ENCODE measurements at regions not wholly inside any gene's neighbourhood (a gene's known extent, or its start where the extent isn't known, plus 50 kb on each side); places are given as distances from the start of the nearest gene placed in this dataset.
"Not testable (repeated sequence)": the region's sequence is repeated elsewhere in the genome, so short reads cannot be mapped to it uniquely, and the experiment has no call there.

DNA sequence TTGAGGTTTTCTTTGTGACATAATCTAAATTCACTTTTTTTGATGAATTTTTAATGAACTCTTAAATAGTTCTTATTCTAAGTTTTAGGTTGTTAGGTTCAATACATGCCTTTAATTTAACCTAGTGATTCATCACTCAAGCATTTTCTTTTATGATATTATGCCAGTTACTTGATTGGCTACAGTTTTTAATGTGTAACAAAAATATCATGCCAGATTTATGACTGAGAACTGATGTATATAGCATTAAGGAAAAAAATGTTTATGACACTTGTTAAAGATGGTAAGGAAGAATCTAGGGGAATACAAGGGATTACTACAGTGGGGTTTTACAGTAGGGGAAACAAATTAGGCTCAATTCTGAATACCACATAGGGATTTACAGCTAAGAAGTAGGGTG is 103.1 kb downstream of the VGLL3 start:
- ATAC-seq: no peak
- POLR2A ChIA-PET: no interaction called here

DNA sequence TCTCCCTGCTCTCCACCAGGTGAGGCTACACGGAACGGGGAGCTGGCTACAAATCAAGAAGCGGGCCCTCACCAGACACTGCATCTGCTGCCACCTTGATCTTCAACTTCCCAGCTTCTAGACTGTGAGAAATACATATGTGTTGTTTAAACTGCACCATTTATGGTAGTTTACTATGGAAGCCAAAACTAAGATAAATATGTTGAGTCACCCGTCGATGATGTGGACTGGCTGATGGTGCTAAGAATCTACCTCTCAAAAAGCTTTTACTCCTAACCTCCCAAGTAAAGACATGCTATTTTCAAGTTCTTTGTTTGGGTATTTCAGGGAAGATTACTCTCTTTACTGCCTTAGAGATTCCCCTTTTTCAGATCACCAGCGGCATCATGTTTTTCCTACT is 110.9 kb downstream of the VGLL3 start:
- DNase-seq (ENCODE audit: low read depth in 1 of 2, low spot score in 1 of 2): no peak
- no peaks in the 10 kb centered on the region for H3K9me3 ChIP-seq
- no peak for ATAC-seq
- 82% methylated on average over 6 of the region's 6 CpGs for whole genome bisulfite sequencing (ENCODE audit: missing lambda C conversion rate)
- H3K27ac ChIP-seq: no peak overlapping the region
- no peaks in the 10 kb centered on the region for H3K4me1 ChIP-seq
- TF ChIP-seq HOXB13 (CRISPR knock-in tag; IDR thresholded peaks at IDR 0.05; ENCODE audit: low read depth) (no peak), POLR2AphosphoS2 (conservative IDR thresholded peaks at IDR 0.05; ENCODE audit: low read length) (no peak)
- TF ChIP-seq, protein P1, sequence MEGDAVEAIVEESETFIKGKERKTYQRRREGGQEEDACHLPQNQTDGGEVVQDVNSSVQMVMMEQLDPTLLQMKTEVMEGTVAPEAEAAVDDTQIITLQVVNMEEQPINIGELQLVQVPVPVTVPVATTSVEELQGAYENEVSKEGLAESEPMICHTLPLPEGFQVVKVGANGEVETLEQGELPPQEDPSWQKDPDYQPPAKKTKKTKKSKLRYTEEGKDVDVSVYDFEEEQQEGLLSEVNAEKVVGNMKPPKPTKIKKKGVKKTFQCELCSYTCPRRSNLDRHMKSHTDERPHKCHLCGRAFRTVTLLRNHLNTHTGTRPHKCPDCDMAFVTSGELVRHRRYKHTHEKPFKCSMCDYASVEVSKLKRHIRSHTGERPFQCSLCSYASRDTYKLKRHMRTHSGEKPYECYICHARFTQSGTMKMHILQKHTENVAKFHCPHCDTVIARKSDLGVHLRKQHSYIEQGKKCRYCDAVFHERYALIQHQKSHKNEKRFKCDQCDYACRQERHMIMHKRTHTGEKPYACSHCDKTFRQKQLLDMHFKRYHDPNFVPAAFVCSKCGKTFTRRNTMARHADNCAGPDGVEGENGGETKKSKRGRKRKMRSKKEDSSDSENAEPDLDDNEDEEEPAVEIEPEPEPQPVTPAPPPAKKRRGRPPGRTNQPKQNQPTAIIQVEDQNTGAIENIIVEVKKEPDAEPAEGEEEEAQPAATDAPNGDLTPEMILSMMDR (IDR thresholded peaks at IDR 0.05): no peak
- H3K4me2 ChIP-seq: no peak overlapping the region
- no peak for FAIRE-seq
- no peak overlapping the region for H3K4me3 ChIP-seq
- ChIA-PET POLR2A (no interaction called here), CTCF (interaction anchor here (1.0 kb wide), 1 partner anchor 55 kb away, joined by 3 read pairs; no protein-coding TSS in a partner anchor)

More for the DNA sequence above, 103.1 kb downstream of the VGLL3 start:
- no peaks in the 10 kb centered on the region for H3K9me3 ChIP-seq
- no peaks in the 10 kb centered on the region for H3K4me1 ChIP-seq
- no peak overlapping the region for H3K27ac ChIP-seq
- H3K4me3 ChIP-seq: no peak overlapping the region
- CTCF ChIA-PET: no interaction called here
- TF ChIP-seq GATA3 (IDR thresholded peaks at IDR 0.05; ENCODE audit: borderline replicate concordance) (no peak), SMC3 (IDR thresholded peaks at IDR 0.05) (no peak), MYC (IDR thresholded peaks at IDR 0.05; ENCODE audit: borderline replicate concordance, low read length) (no peak), CEBPB (IDR thresholded peaks at IDR 0.05) (no peak), RFX5 (IDR thresholded peaks at IDR 0.05) (no peak), ZFP36 (IDR thresholded peaks at IDR 0.05; ENCODE audit: borderline replicate concordance, partially characterized antibody) (no peak), CBX2 (IDR thresholded peaks at IDR 0.05; ENCODE audit: borderline replicate concordance, low read depth) (no peak), RCOR1 (IDR thresholded peaks at IDR 0.05; ENCODE audit: low read depth, low read length) (no peak), SREBF2 (IDR thresholded peaks at IDR 0.05) (no peak), JUNB (IDR thresholded peaks at IDR 0.05) (no peak), FOSB (CRISPR knock-in tag; IDR thresholded peaks at IDR 0.05) (no peak), HDAC2 (IDR thresholded peaks at IDR 0.05) (no peak)
- TF ChIP-seq, protein P2, sequence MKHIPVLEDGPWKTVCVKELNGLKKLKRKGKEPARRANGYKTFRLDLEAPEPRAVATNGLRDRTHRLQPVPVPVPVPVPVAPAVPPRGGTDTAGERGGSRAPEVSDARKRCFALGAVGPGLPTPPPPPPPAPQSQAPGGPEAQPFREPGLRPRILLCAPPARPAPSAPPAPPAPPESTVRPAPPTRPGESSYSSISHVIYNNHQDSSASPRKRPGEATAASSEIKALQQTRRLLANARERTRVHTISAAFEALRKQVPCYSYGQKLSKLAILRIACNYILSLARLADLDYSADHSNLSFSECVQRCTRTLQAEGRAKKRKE (CRISPR knock-in tag; IDR thresholded peaks at IDR 0.05; ENCODE audit: low read depth): no peak
- TF ChIP-seq, protein P3, sequence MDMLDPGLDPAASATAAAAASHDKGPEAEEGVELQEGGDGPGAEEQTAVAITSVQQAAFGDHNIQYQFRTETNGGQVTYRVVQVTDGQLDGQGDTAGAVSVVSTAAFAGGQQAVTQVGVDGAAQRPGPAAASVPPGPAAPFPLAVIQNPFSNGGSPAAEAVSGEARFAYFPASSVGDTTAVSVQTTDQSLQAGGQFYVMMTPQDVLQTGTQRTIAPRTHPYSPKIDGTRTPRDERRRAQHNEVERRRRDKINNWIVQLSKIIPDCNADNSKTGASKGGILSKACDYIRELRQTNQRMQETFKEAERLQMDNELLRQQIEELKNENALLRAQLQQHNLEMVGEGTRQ (IDR thresholded peaks at IDR 0.05): no peak
- no peak overlapping the region for H3K4me2 ChIP-seq
- DNase-seq (ENCODE audit: low read depth in 1 of 2, low spot score in 1 of 2): no peak
- FAIRE-seq: no peak

DNA sequence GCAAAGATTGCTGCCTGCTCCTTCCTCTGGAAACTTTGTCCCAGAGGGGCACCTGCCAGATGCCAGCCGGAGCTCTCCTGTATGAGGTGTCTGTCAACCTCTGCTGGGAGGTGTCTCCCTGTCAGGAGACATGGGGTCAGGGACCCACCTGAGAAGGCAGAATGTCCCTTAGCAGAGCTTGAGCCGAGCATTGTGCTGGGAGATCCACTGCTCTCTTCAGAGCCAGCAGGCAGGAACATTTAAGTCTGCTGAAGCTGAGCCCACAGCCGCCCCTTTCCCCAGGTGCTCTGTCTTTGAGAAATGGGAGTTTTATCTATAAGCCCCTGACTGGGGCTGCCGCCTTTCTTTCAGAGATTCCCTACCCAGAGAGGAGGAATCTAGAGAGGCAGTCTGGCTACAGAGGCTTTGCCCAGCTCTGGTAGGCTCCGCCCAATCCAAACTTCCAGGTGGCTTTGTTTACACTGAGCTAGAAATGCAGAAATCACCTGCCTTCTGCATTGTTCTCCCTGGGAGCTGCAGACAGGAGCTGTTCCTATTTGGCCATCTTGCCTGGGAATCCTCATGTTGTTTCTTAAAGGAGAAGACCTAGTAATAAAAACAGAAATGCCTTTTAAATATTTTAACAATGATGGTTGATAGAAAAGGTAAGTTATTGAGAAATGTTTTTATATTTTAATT is 114.3 kb downstream of the VGLL3 start:
- CTCF ChIA-PET, POLR2A ChIA-PET: not testable (repeated sequence)

DNA sequence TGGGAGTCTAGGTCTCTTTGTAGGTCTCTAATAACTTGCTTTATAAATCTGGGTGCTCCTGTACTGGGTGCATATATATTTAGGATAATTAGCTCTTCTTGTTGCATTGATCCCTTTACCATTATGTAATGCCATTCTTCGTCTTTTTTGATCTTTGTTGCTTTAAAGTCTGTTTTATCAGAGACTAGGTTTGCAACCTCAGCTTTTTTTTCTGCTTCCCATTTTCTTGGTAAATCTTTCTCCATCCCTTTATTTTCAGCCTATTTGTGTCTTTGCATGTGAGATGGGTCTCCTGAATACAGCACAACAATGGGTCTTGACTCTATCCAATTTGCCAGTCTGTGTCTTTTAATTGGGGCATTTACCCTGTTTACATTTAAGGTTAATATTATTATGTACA is 116.2 kb downstream of the VGLL3 start:
- H3K4me2 ChIP-seq; ATAC-seq; DNase-seq (ENCODE audit: low read depth in 1 of 2, low spot score in 1 of 2); CTCF ChIA-PET; H3K9me3 ChIP-seq; H3K4me3 ChIP-seq; H3K4me1 ChIP-seq; H3K27ac ChIP-seq; POLR2A ChIA-PET; FAIRE-seq: not testable (repeated sequence)
- TF ChIP-seq MAFK (IDR thresholded peaks at IDR 0.05; ENCODE audit: partially characterized antibody): peak; percentile 66
- WGBS (ENCODE audit: missing lambda C conversion rate): 44% methylated on average over 1 of the region's 1 CpG

More for the DNA sequence above, 114.3 kb downstream of the VGLL3 start:
- FAIRE-seq; H3K4me2 ChIP-seq; H3K27ac ChIP-seq; H3K9me3 ChIP-seq; ATAC-seq; DNase-seq (ENCODE audit: low read depth in 1 of 2, low spot score in 1 of 2); H3K4me3 ChIP-seq; H3K4me1 ChIP-seq: not testable (repeated sequence)
- WGBS (ENCODE audit: missing lambda C conversion rate): 65% methylated on average over 4 of the region's 5 CpGs

Data from A549 (cell line).